DOHH2 (cell line): ENCODE measurements at regions not wholly inside any gene's neighbourhood (a gene's known extent, or its start where the extent isn't known, plus 50 kb on each side); places are given as distances from the start of the nearest gene placed in this dataset.

Experiments
- H3F3A ChIP-seq: fragments of 200-600 bp; sonication (generic), shearing (Covaris generic); 2 replicates; pipeline ENCODE4 v1.6.0; 2016; ENCODE audit warnings: antibody characterized with exemption, mild to moderate bottlenecking; ENCODE audit not compliant: control insufficient read depth, insufficient read depth
- H3K27ac ChIP-seq: fragments of 200-600 bp; sonication (generic); 2 replicates; pipeline ENCODE4 v1.5.1; 2014; ENCODE audit warnings: low read depth, mild to moderate bottlenecking, low read length, moderate library complexity
- H3K27me3 ChIP-seq: fragments of 200-600 bp; sonication (generic); 2 replicates; pipeline ENCODE4 v1.6.1; 2014; ENCODE audit warnings: mild to moderate bottlenecking, low read length, mixed read lengths; ENCODE audit not compliant: control insufficient read depth
- H3K36me3 ChIP-seq: fragments of 200-600 bp; sonication (generic); 2 replicates; pipeline ENCODE4 v1.6.1; 2014; ENCODE audit warnings: mild to moderate bottlenecking, low read length, moderate library complexity, mixed read lengths; ENCODE audit not compliant: control insufficient read depth
- H3K4me1 ChIP-seq: fragments of 200-600 bp; sonication (generic); 2 replicates; pipeline ENCODE4 v1.6.1; 2014; ENCODE audit warnings: mild to moderate bottlenecking, low read length, mixed read lengths; ENCODE audit not compliant: control insufficient read depth
- H3K4me2 ChIP-seq: fragments of 200-600 bp; sonication (generic); 2 replicates; pipeline ENCODE4 v1.6.0; 2014; ENCODE audit warnings: mild to moderate bottlenecking, low read length, moderate library complexity
- H3K4me3 ChIP-seq: fragments of 200-600 bp; sonication (generic); 2 replicates; pipeline ENCODE4 v1.5.1; 2014; ENCODE audit warnings: mild to moderate bottlenecking, low read length, mixed read lengths
- H3K79me2 ChIP-seq: fragments of 200-600 bp; sonication (generic); 2 replicates; pipeline ENCODE4 v1.6.1; 2014; ENCODE audit warnings: mild to moderate bottlenecking, low read length, mixed read lengths; ENCODE audit not compliant: control insufficient read depth
- H3K9me2 ChIP-seq: fragments of 200-600 bp; sonication (generic); replicated peaks from 2 replicates; pipeline ENCODE4 v1.6.1; 2014; ENCODE audit warnings: mild to moderate bottlenecking, low read length, mixed read lengths; ENCODE audit not compliant: control insufficient read depth
- H3K9me3 ChIP-seq: fragments of 200-600 bp; sonication (generic); 2 replicates; pipeline ENCODE4 v1.6.1; 2014; ENCODE audit warnings: antibody characterized with exemption, low read length, mixed read lengths; ENCODE audit not compliant: control insufficient read depth, insufficient read depth
- H4K20me1 ChIP-seq: fragments of 200-600 bp; sonication (generic); 2 replicates; pipeline ENCODE4 v1.6.0; 2014; ENCODE audit warnings: low read depth, mild to moderate bottlenecking, antibody characterized with exemption, low read length, moderate library complexity; ENCODE audit not compliant: control insufficient read depth, insufficient read depth
- EZH2phosphoT487 ChIP-seq: fragments of 200-600 bp; sonication (generic); IDR thresholded peaks from 2 replicates; pipeline ENCODE4 v1.6.1; 2017; ENCODE audit warnings: borderline replicate concordance, mild to moderate bottlenecking, antibody characterized with exemption, low read length, moderate library complexity, mixed read lengths
- TF ChIP-seq, protein P1 (sequence below): fragments of 200-600 bp; sonication (generic); IDR thresholded peaks from one replicate; pipeline ENCODE4 v1.5.1; 2014; ENCODE audit warnings: antibody characterized with exemption, mild to moderate bottlenecking, low read depth, low read length; ENCODE audit not compliant: poor library complexity, severe bottlenecking

DNA sequence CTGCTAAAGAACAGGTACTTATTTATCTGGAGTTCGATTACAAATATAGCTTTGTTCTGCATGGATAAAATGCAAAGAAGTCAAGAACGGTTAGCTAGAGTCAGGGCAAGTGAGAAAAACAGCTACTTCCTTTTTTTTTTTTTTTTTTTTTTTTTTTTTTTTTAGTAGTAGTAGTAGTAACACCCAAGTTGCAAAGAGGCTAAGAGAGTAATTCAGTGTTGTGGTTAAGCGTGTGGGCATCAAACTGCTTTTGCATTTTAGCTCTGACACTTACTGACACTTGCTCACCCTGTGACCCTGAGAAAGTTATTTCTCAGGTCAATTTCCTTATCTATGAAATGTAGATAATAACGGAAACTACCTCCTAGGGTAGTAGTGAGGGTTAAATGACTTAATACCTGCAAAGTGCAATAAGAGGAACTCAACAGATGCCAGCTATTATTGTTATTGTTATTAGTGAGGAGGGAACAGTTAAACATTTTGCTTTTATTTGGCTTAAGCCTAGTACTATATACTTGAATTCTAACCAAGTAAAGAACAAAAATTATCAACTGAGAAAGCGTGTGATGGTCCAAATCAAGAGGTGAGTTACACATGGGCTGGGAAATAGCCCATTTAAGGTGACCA, 86.7 kb upstream of the BACH2 start:
- peaks cover 97% of the 10 kb centered on the region for H3K4me1 ChIP-seq
- H4K20me1 ChIP-seq, result no peaks in the 10 kb centered on the region
- H3K36me3 ChIP-seq, result peaks cover 20% of the 10 kb centered on the region
- H3K9me3 ChIP-seq, result no peaks in the 10 kb centered on the region
- peak overlapping the region; percentile 90 for H3K4me2 ChIP-seq
- peak overlapping the region; percentile 99 for H3K27ac ChIP-seq
- peaks cover 74% of the 10 kb centered on the region for H3K79me2 ChIP-seq
- no peaks in the 10 kb centered on the region for H3K9me2 ChIP-seq
- TF ChIP-seq EZH2phosphoT487, result no peak
- TF ChIP-seq, protein P1, sequence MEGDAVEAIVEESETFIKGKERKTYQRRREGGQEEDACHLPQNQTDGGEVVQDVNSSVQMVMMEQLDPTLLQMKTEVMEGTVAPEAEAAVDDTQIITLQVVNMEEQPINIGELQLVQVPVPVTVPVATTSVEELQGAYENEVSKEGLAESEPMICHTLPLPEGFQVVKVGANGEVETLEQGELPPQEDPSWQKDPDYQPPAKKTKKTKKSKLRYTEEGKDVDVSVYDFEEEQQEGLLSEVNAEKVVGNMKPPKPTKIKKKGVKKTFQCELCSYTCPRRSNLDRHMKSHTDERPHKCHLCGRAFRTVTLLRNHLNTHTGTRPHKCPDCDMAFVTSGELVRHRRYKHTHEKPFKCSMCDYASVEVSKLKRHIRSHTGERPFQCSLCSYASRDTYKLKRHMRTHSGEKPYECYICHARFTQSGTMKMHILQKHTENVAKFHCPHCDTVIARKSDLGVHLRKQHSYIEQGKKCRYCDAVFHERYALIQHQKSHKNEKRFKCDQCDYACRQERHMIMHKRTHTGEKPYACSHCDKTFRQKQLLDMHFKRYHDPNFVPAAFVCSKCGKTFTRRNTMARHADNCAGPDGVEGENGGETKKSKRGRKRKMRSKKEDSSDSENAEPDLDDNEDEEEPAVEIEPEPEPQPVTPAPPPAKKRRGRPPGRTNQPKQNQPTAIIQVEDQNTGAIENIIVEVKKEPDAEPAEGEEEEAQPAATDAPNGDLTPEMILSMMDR, result no peak
- peak overlapping the region; percentile 70 for H3K4me3 ChIP-seq
- H3K27me3 ChIP-seq, result no peaks in the 10 kb centered on the region
- H3F3A ChIP-seq, result peaks cover 51% of the 10 kb centered on the region

DNA sequence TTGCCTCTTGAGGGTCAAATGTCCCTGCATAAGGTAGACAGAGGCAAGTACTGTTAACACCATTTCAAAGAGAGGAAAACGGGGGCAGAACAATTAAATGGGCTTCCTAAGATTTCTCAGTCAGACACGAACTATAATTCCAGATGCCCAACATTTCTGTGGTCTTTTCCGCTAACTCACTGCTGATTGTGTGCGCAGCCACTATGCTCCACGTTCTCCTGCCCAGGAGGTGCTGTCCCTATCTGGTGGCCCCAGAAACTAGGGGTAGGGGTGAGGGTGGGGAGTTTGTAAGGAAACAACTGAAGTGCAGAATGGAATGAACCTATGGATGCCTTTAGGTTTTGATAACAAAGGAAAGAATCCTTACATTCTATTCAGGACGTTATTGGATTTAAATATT, 86.1 kb upstream of the BACH2 start:
- H3K27me3 ChIP-seq, result no peaks in the 10 kb centered on the region
- peaks cover 97% of the 10 kb centered on the region for H3K4me1 ChIP-seq
- no peaks in the 10 kb centered on the region for H3K9me2 ChIP-seq
- peaks cover 46% of the 10 kb centered on the region for H3F3A ChIP-seq
- TF ChIP-seq, protein P1, result no peak
- H3K79me2 ChIP-seq, result peaks cover 74% of the 10 kb centered on the region
- no peaks in the 10 kb centered on the region for H4K20me1 ChIP-seq
- peak overlapping the region; percentile 88 for H3K4me2 ChIP-seq
- peak overlapping the region; percentile 70 for H3K4me3 ChIP-seq
- H3K27ac ChIP-seq, result peak overlapping the region; percentile 99
- no peaks in the 10 kb centered on the region for H3K9me3 ChIP-seq
- peaks cover 20% of the 10 kb centered on the region for H3K36me3 ChIP-seq

DNA sequence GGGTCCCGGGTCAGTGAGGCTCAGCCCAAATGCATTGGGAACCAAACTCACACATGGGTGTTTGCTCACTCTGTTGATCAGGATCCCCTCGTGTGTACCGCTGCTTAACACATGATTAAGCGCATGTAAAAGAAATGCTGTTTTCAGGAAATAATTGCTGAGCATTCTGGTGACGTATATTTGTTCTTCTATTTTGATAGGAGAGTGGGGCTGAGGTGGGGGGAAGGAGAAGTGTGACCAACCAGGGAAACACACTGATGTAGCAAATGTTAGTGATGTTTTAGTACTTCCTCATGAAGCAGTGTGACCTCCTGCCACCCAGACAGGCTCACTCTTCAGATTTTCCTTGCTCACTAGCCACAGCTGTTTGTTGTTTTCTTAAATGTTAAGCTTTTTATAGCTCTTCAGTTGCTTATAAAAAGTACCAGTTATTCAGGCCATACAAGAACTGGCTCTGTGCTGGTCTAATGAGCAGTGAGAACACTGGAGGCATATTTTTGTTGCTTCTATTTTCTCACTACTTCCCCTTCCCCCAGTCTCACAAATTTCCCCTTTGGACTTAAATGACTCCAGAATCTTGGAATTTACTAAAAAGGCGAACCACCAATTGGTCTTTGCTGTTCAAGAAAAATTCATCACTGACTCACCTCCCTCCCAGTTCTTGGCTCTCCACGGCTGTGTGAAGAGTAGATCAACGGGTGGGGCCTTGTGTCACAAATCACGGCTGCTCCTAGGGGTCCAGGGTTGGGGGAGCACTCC, 79.2 kb upstream of the BACH2 start:
- H3K27ac ChIP-seq, result peak overlapping the region; percentile 99
- peak overlapping the region; percentile 68 for H3K4me3 ChIP-seq
- peaks cover 56% of the 10 kb centered on the region for H3K79me2 ChIP-seq
- H3K36me3 ChIP-seq, result peaks cover 31% of the 10 kb centered on the region
- no peaks in the 10 kb centered on the region for H3K9me2 ChIP-seq
- H3K4me2 ChIP-seq, result peak overlapping the region; percentile 77
- no peaks in the 10 kb centered on the region for H3K27me3 ChIP-seq
- peaks cover 7% of the 10 kb centered on the region; the same call in 1 of the 2 replicates for H3K9me3 ChIP-seq
- TF ChIP-seq, protein P1, result no peak
- no peak for TF ChIP-seq EZH2phosphoT487
- H3K4me1 ChIP-seq, result peaks cover 96% of the 10 kb centered on the region
- no peaks in the 10 kb centered on the region for H4K20me1 ChIP-seq
- peaks cover 32% of the 10 kb centered on the region for H3F3A ChIP-seq
